WTC11 (cell line): ENCODE measurements at regions not wholly inside any gene's neighbourhood (a gene's known extent, or its start where the extent isn't known, plus 50 kb on each side); places are given as distances from the start of the nearest gene placed in this dataset.

ENCODE experiments used
- ATAC-seq: fragments of 200-7000 bp; cut with Tn5 transposase; 2 replicates; pipeline ENCODE4 v1.10.0; 2021; ENCODE audit warnings: mild to moderate bottlenecking, moderate library complexity
- CTCF ChIA-PET: fragments of 300-600 bp; sonication (Branson Sonifier 250); formaldehyde crosslinking; loops from one replicate; lab custom pipeline; 2021; ENCODE audit warnings: antibody characterized with exemption; lab: Charles Lee
- POLR2A ChIA-PET: fragments of 350-600 bp; sonication (Branson Sonifier 250); formaldehyde crosslinking; loops from one replicate; lab custom pipeline; 2021; ENCODE audit warnings: antibody characterized with exemption; lab: Charles Lee
- DNase-seq: peaks from one replicate; pipeline ENCODE4 v3.0.0; 2021; ENCODE audit warnings: low spot score
- H3K27ac Mint-ChIP-seq: 2 replicates; pipeline ENCODE4 v1.8.0; 2021; ENCODE audit warnings: mixed read lengths
- H3K27me3 Mint-ChIP-seq: 2 replicates; pipeline ENCODE4 v1.8.0; 2021; ENCODE audit warnings: low read depth, mild to moderate bottlenecking, moderate library complexity, mixed read lengths
- H3K36me3 Mint-ChIP-seq: 2 replicates; pipeline ENCODE4 v1.8.0; 2021; ENCODE audit warnings: mixed read lengths
- H3K4me1 Mint-ChIP-seq: 2 replicates; pipeline ENCODE4 v1.8.0; 2022; ENCODE audit warnings: mixed read lengths
- H3K4me3 Mint-ChIP-seq: 2 replicates; pipeline ENCODE4 v1.8.0; 2021; ENCODE audit warnings: mild to moderate bottlenecking, moderate library complexity, mixed read lengths
- H3K9me3 Mint-ChIP-seq: 2 replicates; pipeline ENCODE4 v1.8.0; 2021; ENCODE audit warnings: mixed read lengths
- ELF4 ChIP-seq: sonication (generic); formaldehyde crosslinking; IDR thresholded peaks from 2 replicates; pipeline ENCODE4 v1.8.1; 2022; ENCODE audit warnings: low read depth, mild to moderate bottlenecking, moderate library complexity, missing genetic modification reagents
- ESRRA ChIP-seq: sonication (generic); formaldehyde crosslinking; IDR thresholded peaks from 2 replicates; pipeline ENCODE4 v1.8.1; 2022; ENCODE audit warnings: mild to moderate bottlenecking, missing genetic modification reagents, borderline replicate concordance
- FOXJ3 ChIP-seq: sonication (generic); formaldehyde crosslinking; IDR thresholded peaks from 2 replicates; pipeline ENCODE4 v1.9.0; 2021; ENCODE audit warnings: missing genetic modification reagents, mild to moderate bottlenecking, borderline replicate concordance
- GABPB1 ChIP-seq: sonication (generic); formaldehyde crosslinking; IDR thresholded peaks from 2 replicates; pipeline ENCODE4 v1.8.1; 2023; ENCODE audit warnings: mild to moderate bottlenecking, missing genetic modification reagents
- GRHL2 ChIP-seq: fragments of 250-450 bp; sonication (Bioruptor Pico); IDR thresholded peaks from 2 replicates; pipeline ENCODE4 v1.8.0; 2022; ENCODE audit warnings: mild to moderate bottlenecking, moderate library complexity; ENCODE audit not compliant: insufficient replicate concordance, severe bottlenecking
- HMGXB4 ChIP-seq: sonication (generic); formaldehyde crosslinking; IDR thresholded peaks from 2 replicates; pipeline ENCODE4 v1.8.1; 2023; ENCODE audit warnings: mild to moderate bottlenecking, moderate library complexity, missing genetic modification reagents
- TP53 ChIP-seq: sonication (generic); formaldehyde crosslinking; IDR thresholded peaks from 2 replicates; pipeline ENCODE4 v1.8.1; 2023; ENCODE audit warnings: mild to moderate bottlenecking, missing genetic modification reagents
- ZNF121 ChIP-seq: sonication (generic); formaldehyde crosslinking; IDR thresholded peaks from 2 replicates; pipeline ENCODE4 v1.8.0; 2023; ENCODE audit warnings: missing genetic modification reagents
- ZNF317 ChIP-seq: sonication (generic); formaldehyde crosslinking; IDR thresholded peaks from 2 replicates; pipeline ENCODE4 v1.8.1; 2023; ENCODE audit warnings: low read depth, mild to moderate bottlenecking, moderate library complexity, missing genetic modification reagents, borderline replicate concordance
- ZNF396 ChIP-seq: fragments of 250-450 bp; sonication (Bioruptor Pico); IDR thresholded peaks from 2 replicates; pipeline ENCODE4 v1.8.0; 2021; ENCODE audit warnings: mild to moderate bottlenecking, moderate library complexity, borderline replicate concordance
- ZNF425 ChIP-seq: fragments of 250-450 bp; sonication (Bioruptor Pico); conservative IDR thresholded peaks from 2 replicates; pipeline ENCODE4 v1.9.0; 2021; ENCODE audit warnings: mild to moderate bottlenecking
- ZNF671 ChIP-seq: fragments of 250-450 bp; sonication (Bioruptor Pico); IDR thresholded peaks from 2 replicates; pipeline ENCODE4 v1.8.0; 2021; ENCODE audit warnings: mild to moderate bottlenecking
- TF ChIP-seq, protein P1 (sequence below): sonication (generic); formaldehyde crosslinking; IDR thresholded peaks from 2 replicates; pipeline ENCODE4 v1.8.0; 2023; ENCODE audit warnings: missing genetic modification reagents, mild to moderate bottlenecking, borderline replicate concordance
- TF ChIP-seq, protein P2 (sequence below): sonication (generic); formaldehyde crosslinking; IDR thresholded peaks from 2 replicates; pipeline ENCODE4 v1.8.0; 2022; ENCODE audit warnings: mild to moderate bottlenecking, missing genetic modification reagents
- TF ChIP-seq, protein P3 (sequence below): sonication (generic); formaldehyde crosslinking; IDR thresholded peaks from 2 replicates; pipeline ENCODE4 v1.8.1; 2023; ENCODE audit warnings: mild to moderate bottlenecking, missing genetic modification reagents, moderate library complexity

DNA sequence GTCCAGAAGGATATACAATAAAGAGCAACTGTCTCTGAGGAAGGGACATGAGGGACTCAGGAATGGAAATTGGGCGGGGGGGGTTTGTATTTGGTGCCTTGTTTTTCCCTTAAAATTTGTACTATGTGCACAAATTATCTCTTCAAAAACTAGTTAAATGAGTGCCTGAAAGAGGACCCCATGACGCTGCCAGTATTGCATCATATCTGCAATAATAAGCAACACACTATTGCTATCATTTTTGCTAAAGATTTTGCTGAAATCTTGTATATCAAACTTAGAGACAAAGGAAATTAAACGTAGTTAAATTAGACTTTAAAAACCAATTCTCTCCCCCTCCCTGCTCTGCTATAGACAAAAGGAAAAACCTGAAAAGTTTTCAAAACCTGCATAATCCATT is 89.7 kb upstream of the SLC30A5 start:
- Mint-ChIP-seq H3K9me3 (peaks cover 18% of the 10 kb centered on the region), H3K4me3 (no peak overlapping the region), H3K27ac (no peak overlapping the region), H3K27me3 (no peaks in the 10 kb centered on the region), H3K36me3 (peaks cover 10% of the 10 kb centered on the region; the same call in 1 of the 2 replicates), H3K4me1 (peaks cover 18% of the 10 kb centered on the region)
- TF ChIP-seq ZNF396 (CRISPR knock-in tag) (no peak), GABPB1 (no peak)
- no peak for ATAC-seq
- CTCF ChIA-PET = no interaction called here
- POLR2A ChIA-PET = interaction anchor here (0.7 kb wide), 1 partner anchor 683 kb away, joined by 3 read pairs; no protein-coding TSS in a partner anchor
- no peak for DNase-seq

DNA sequence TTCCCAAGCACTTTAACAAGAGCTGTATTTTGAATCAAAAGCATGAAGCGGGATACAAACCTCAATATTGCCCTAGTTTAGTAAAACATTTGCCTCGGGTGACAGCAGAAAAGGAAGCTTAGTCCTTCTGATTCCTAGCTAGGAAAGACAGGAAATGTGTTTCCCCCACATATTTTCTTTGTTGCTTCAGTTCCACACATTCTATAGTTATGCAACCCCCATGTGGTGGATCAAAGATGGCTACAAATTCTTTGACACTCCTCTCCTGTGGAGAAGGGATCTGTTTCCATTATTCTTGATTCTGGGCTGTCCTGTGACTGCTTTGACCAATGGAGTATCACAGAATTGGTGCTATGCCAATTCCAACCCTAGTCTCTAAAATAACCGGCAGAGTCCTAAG is 89.1 kb upstream of the SLC30A5 start:
- Mint-ChIP-seq H3K27ac (no peak overlapping the region), H3K27me3 (no peaks in the 10 kb centered on the region), H3K4me1 (peaks cover 18% of the 10 kb centered on the region), H3K9me3 (peaks cover 18% of the 10 kb centered on the region), H3K36me3 (peaks cover 10% of the 10 kb centered on the region; the same call in 1 of the 2 replicates), H3K4me3 (no peak overlapping the region)
- ATAC-seq (no peak; the same call in 1 of the 2 replicates), DNase-seq (no peak)
- TF ChIP-seq ZNF671 (CRISPR knock-in tag) (no peak), HMGXB4 (no peak), ESRRA (no peak), TP53 (no peak)
- ChIA-PET CTCF (no interaction called here), POLR2A (no interaction called here)

DNA sequence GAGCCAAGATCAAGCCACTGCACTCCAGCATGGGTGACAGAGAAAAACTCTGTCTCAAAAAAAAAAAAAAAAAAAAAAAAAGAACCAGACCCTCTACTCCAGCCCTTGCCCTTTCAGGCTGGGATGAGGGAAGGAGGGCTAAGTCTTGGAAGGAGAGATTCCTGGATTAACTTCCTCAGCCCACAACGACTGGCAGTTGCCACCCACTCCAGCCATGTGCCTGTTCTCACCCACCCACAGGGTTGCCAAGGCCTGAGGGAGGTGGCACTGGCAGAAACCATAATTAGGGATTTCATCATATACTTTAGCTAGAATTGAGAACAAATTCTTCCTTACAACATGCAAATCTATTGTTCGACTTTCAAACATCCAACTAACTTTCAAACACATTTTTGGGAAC is 87.8 kb upstream of the SLC30A5 start:
- Mint-ChIP-seq H3K27me3 (no peaks in the 10 kb centered on the region), H3K4me1 (peaks cover 18% of the 10 kb centered on the region), H3K36me3 (peaks cover 10% of the 10 kb centered on the region; the same call in 1 of the 2 replicates), H3K27ac (no peak overlapping the region), H3K9me3 (peaks cover 18% of the 10 kb centered on the region), H3K4me3 (no peak overlapping the region)
- DNase-seq = no peak
- no peak for TF ChIP-seq ZNF121 (CRISPR knock-in tag)
- TF ChIP-seq FOXJ3 (CRISPR knock-in tag) = no peak
- TF ChIP-seq, protein P1, sequence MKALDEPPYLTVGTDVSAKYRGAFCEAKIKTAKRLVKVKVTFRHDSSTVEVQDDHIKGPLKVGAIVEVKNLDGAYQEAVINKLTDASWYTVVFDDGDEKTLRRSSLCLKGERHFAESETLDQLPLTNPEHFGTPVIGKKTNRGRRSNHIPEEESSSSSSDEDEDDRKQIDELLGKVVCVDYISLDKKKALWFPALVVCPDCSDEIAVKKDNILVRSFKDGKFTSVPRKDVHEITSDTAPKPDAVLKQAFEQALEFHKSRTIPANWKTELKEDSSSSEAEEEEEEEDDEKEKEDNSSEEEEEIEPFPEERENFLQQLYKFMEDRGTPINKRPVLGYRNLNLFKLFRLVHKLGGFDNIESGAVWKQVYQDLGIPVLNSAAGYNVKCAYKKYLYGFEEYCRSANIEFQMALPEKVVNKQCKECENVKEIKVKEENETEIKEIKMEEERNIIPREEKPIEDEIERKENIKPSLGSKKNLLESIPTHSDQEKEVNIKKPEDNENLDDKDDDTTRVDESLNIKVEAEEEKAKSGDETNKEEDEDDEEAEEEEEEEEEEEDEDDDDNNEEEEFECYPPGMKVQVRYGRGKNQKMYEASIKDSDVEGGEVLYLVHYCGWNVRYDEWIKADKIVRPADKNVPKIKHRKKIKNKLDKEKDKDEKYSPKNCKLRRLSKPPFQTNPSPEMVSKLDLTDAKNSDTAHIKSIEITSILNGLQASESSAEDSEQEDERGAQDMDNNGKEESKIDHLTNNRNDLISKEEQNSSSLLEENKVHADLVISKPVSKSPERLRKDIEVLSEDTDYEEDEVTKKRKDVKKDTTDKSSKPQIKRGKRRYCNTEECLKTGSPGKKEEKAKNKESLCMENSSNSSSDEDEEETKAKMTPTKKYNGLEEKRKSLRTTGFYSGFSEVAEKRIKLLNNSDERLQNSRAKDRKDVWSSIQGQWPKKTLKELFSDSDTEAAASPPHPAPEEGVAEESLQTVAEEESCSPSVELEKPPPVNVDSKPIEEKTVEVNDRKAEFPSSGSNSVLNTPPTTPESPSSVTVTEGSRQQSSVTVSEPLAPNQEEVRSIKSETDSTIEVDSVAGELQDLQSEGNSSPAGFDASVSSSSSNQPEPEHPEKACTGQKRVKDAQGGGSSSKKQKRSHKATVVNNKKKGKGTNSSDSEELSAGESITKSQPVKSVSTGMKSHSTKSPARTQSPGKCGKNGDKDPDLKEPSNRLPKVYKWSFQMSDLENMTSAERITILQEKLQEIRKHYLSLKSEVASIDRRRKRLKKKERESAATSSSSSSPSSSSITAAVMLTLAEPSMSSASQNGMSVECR = no peak
- TF ChIP-seq HMGXB4 = no peak
- no peak for TF ChIP-seq ZNF317
- TF ChIP-seq ELF4 (CRISPR knock-in tag) = no peak
- no peak for TF ChIP-seq GRHL2 (CRISPR knock-in tag)
- TF ChIP-seq, protein P2, sequence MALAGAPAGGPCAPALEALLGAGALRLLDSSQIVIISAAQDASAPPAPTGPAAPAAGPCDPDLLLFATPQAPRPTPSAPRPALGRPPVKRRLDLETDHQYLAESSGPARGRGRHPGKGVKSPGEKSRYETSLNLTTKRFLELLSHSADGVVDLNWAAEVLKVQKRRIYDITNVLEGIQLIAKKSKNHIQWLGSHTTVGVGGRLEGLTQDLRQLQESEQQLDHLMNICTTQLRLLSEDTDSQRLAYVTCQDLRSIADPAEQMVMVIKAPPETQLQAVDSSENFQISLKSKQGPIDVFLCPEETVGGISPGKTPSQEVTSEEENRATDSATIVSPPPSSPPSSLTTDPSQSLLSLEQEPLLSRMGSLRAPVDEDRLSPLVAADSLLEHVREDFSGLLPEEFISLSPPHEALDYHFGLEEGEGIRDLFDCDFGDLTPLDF (CRISPR knock-in tag) = no peak
- TF ChIP-seq, protein P3, sequence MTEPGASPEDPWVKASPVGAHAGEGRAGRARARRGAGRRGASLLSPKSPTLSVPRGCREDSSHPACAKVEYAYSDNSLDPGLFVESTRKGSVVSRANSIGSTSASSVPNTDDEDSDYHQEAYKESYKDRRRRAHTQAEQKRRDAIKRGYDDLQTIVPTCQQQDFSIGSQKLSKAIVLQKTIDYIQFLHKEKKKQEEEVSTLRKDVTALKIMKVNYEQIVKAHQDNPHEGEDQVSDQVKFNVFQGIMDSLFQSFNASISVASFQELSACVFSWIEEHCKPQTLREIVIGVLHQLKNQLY (CRISPR knock-in tag) = no peak
- no peak for TF ChIP-seq ZNF425
- ChIA-PET CTCF (no interaction called here), POLR2A (interaction anchor here (0.6 kb wide), 1 partner anchor 780 kb away, joined by 7 read pairs; no protein-coding TSS in a partner anchor)
- ATAC-seq = no peak
